Neural crest cell (in vitro differentiated cells): ENCODE measurements at regions not wholly inside any gene's neighbourhood (a gene's known extent, or its start where the extent isn't known, plus 50 kb on each side); places are given as distances from the start of the nearest gene placed in this dataset.

Experiments used
- DNase-seq: peaks from one replicate; pipeline ENCODE4 v3.0.0; 2021; ENCODE audit warnings: low read depth, mixed read lengths, low spot score
- H3K27ac Mint-ChIP-seq: one replicate; pipeline ENCODE4 v1.8.0; 2021; ENCODE audit warnings: mild to moderate bottlenecking, mixed read lengths; ENCODE audit not compliant: unreplicated experiment
- H3K27me3 Mint-ChIP-seq: 2 replicates; pipeline ENCODE4 v1.8.0; 2021; ENCODE audit warnings: low read depth, mild to moderate bottlenecking, mixed read lengths
- H3K36me3 Mint-ChIP-seq: 2 replicates; pipeline ENCODE4 v1.8.0; 2021; ENCODE audit warnings: low read depth, mild to moderate bottlenecking, mixed read lengths
- H3K4me1 Mint-ChIP-seq: 2 replicates; pipeline ENCODE4 v1.8.0; 2021; ENCODE audit warnings: mixed read lengths
- H3K4me3 Mint-ChIP-seq: one replicate; pipeline ENCODE4 v1.8.0; 2021; ENCODE audit warnings: mild to moderate bottlenecking, mixed read lengths
- H3K9me3 Mint-ChIP-seq: 2 replicates; pipeline ENCODE4 v1.8.0; 2021; ENCODE audit warnings: mixed read lengths
- CTCF ChIP-seq: fragments of 200-600 bp; sonication (generic); conservative IDR thresholded peaks from 2 replicates; pipeline ENCODE4 v1.5.0; 2021; ENCODE audit warnings: antibody characterized with exemption, mild to moderate bottlenecking

- Mint-ChIP-seq H3K27ac (no peak overlapping the region), H3K4me3 (no peak overlapping the region), H3K9me3 (peaks cover 4% of the 10 kb centered on the region), H3K36me3 (no peaks in the 10 kb centered on the region), H3K4me1 (no peaks in the 10 kb centered on the region), H3K27me3 (no peaks in the 10 kb centered on the region)
- peak; percentile 54 for TF ChIP-seq CTCF
- DNase-seq, result no peak
Observed at GRCh38 chr4:132564920-132565319, 584.2 kb upstream of the PCDH10 start.

- no peak overlapping the region for H3K4me3 Mint-ChIP-seq
- no peaks in the 10 kb centered on the region for H3K27me3 Mint-ChIP-seq
- TF ChIP-seq CTCF, result no peak
- DNase-seq, result no peak
- no peaks in the 10 kb centered on the region for H3K4me1 Mint-ChIP-seq
- H3K9me3 Mint-ChIP-seq, result peaks cover 4% of the 10 kb centered on the region
- H3K36me3 Mint-ChIP-seq, result no peaks in the 10 kb centered on the region
- H3K27ac Mint-ChIP-seq, result no peak overlapping the region
Observed at GRCh38 chr4:132565542-132565941, 583.6 kb upstream of the PCDH10 start.

- no peak overlapping the region for H3K27ac Mint-ChIP-seq
- no peak overlapping the region for H3K4me3 Mint-ChIP-seq
- no peaks in the 10 kb centered on the region for H3K36me3 Mint-ChIP-seq
- H3K27me3 Mint-ChIP-seq, result no peaks in the 10 kb centered on the region
- no peak for TF ChIP-seq CTCF
- no peaks in the 10 kb centered on the region for H3K4me1 Mint-ChIP-seq
- H3K9me3 Mint-ChIP-seq, result no peaks in the 10 kb centered on the region
- no peak for DNase-seq
Observed at GRCh38 chr4:132572210-132572609, 576.9 kb upstream of the PCDH10 start.

GRCh38 chr4:132587626-132588025 is 561.5 kb upstream of the PCDH10 start:
- peaks cover 8% of the 10 kb centered on the region for H3K9me3 Mint-ChIP-seq
- no peak for TF ChIP-seq CTCF
- DNase-seq, result no peak
- H3K4me1 Mint-ChIP-seq, result no peaks in the 10 kb centered on the region
- H3K36me3 Mint-ChIP-seq, result no peaks in the 10 kb centered on the region
- H3K27ac Mint-ChIP-seq, result no peak overlapping the region
- no peak overlapping the region for H3K4me3 Mint-ChIP-seq
- H3K27me3 Mint-ChIP-seq, result no peaks in the 10 kb centered on the region

- Mint-ChIP-seq H3K9me3 (peaks cover 3% of the 10 kb centered on the region), H3K27ac (no peak overlapping the region), H3K27me3 (no peaks in the 10 kb centered on the region), H3K36me3 (no peaks in the 10 kb centered on the region), H3K4me1 (no peaks in the 10 kb centered on the region), H3K4me3 (no peak overlapping the region)
- TF ChIP-seq CTCF, result no peak
- no peak for DNase-seq
Observed at GRCh38 chr4:132592340-132592739, 556.8 kb upstream of the PCDH10 start.

- H3K27ac Mint-ChIP-seq, result no peak overlapping the region
- H3K36me3 Mint-ChIP-seq, result no peaks in the 10 kb centered on the region
- H3K27me3 Mint-ChIP-seq, result no peaks in the 10 kb centered on the region
- peaks cover 3% of the 10 kb centered on the region for H3K9me3 Mint-ChIP-seq
- no peaks in the 10 kb centered on the region for H3K4me1 Mint-ChIP-seq
- no peak for TF ChIP-seq CTCF
- no peak overlapping the region for H3K4me3 Mint-ChIP-seq
- DNase-seq, result no peak
Observed at GRCh38 chr4:132592850-132593249, 556.2 kb upstream of the PCDH10 start.
